Mammary epithelial cell (primary cell): ENCODE measurements at regions not wholly inside any gene's neighbourhood (a gene's known extent, or its start where the extent isn't known, plus 50 kb on each side); places are given as distances from the start of the nearest gene placed in this dataset.

ENCODE experiments used
- CTCF ChIP-seq, 2 donors: IDR thresholded peaks in 1 of 2; conservative IDR thresholded peaks in 1 of 2; 2 replicates each; pipeline ENCODE4 v1.5.1; 2011 to 2012; ENCODE audit warnings: inconsistent platforms in 2 of 2, low read length in 2 of 2, mild to moderate bottlenecking in 2 of 2, control low read depth in 1 of 2, low read depth in 1 of 2; ENCODE audit not compliant: insufficient read depth in 1 of 2; ENCODE audit errors: extremely low read depth in 1 of 2
- EZH2 ChIP-seq: IDR thresholded peaks from 2 replicates; pipeline ENCODE4 v1.6.1; 2012; ENCODE audit warnings: low read length, inconsistent platforms, borderline replicate concordance

GRCh38 chr15:61784734-61785133 is 275.5 kb downstream of the VPS13C start:
- TF ChIP-seq CTCF (conservative IDR thresholded peaks at IDR 0.05 in 1 of 2, IDR thresholded peaks at IDR 0.05 in 1 of 2; ENCODE audit: extremely low read depth in 1 of 2, insufficient read depth in 1 of 2, low read depth in 1 of 2, low read length in 2 of 2) (no peak), EZH2 (no peak)
